ENCODE measurements at regions not wholly inside any gene's neighbourhood (a gene's known extent, or its start where the extent isn't known, plus 50 kb on each side); places are given as distances from the start of the nearest gene placed in this dataset.

- Histone ChIP-seq H3K27me3 (no peaks in the 10 kb centered on the region), H3K4me3 (no peak overlapping the region), H3K4me1 (ENCODE audit: insufficient read depth) (peaks cover 2% of the 10 kb centered on the region), H3K27ac (no peak overlapping the region), H3K9me3 (no peaks in the 10 kb centered on the region), H3K36me3 (no peaks in the 10 kb centered on the region)
- no peak for DNase-seq
- intact Hi-C loops (cut with DNase I), result no loop called here
- TF ChIP-seq EP300 (IDR thresholded peaks at IDR 0.05) (no peak), POLR2A (IDR thresholded peaks at IDR 0.05) (no peak), CTCF (IDR thresholded peaks at IDR 0.05) (no peak)
- 86 to 90% (median 88%) methylated on average over 3 of the region's 3 CpGs for WGBS, 3 donors
Measured at GRCh38 chr4:124854968-124855367, 142.4 kb upstream of the ANKRD50 start.

- Histone ChIP-seq H3K4me1 (ENCODE audit: insufficient read depth) (no peaks in the 10 kb centered on the region), H3K4me3 (no peak overlapping the region), H3K27ac (no peak overlapping the region), H3K36me3 (no peaks in the 10 kb centered on the region), H3K9me3 (no peaks in the 10 kb centered on the region), H3K27me3 (no peaks in the 10 kb centered on the region)
- TF ChIP-seq EP300 (IDR thresholded peaks at IDR 0.05), result no peak
- TF ChIP-seq CTCF (IDR thresholded peaks at IDR 0.05), result no peak
- no peak for TF ChIP-seq POLR2A (IDR thresholded peaks at IDR 0.05)
- DNase-seq, result no peak
- 46 to 77% (median 49%) methylated on average over 2 of the region's 2 CpGs for WGBS, 3 donors
- intact Hi-C loops (cut with DNase I), result no loop called here
Measured at GRCh38 chr4:124851741-124852140, 139.2 kb upstream of the ANKRD50 start.

GRCh38 chr4:124846306-124846705, 133.8 kb upstream of the ANKRD50 start:
- Histone ChIP-seq H3K36me3 (no peaks in the 10 kb centered on the region), H3K9me3 (no peaks in the 10 kb centered on the region), H3K4me3 (no peak overlapping the region), H3K27ac (no peak overlapping the region), H3K4me1 (ENCODE audit: insufficient read depth) (no peaks in the 10 kb centered on the region), H3K27me3 (no peaks in the 10 kb centered on the region)
- WGBS, 3 donors, result 80 to 85% (median 84%) methylated on average over 5 of the region's 5 CpGs
- intact Hi-C loops (cut with DNase I), result no loop called here
- DNase-seq, result no peak
- TF ChIP-seq EP300 (IDR thresholded peaks at IDR 0.05) (no peak), POLR2A (IDR thresholded peaks at IDR 0.05) (no peak), CTCF (IDR thresholded peaks at IDR 0.05) (no peak)

- no peak overlapping the region for H3K4me3 ChIP-seq
- DNase-seq, result no peak
- intact Hi-C loops (cut with DNase I), result loop anchor here in 1 of 4 donors (5.0 kb wide), 1 partner anchor 248 kb away; no protein-coding TSS in a partner anchor
- H3K9me3 ChIP-seq, result peaks cover 0 to 4% of the 10 kb centered on the region in 2 donors
- no peaks in the 10 kb centered on the region for H3K4me1 ChIP-seq (ENCODE audit: insufficient read depth)
- no peaks in the 10 kb centered on the region for H3K36me3 ChIP-seq
- WGBS, 3 donors, result 65 to 69% (median 67%) methylated on average over 3 of the region's 3 CpGs
- no peak overlapping the region for H3K27ac ChIP-seq
- TF ChIP-seq EP300 (IDR thresholded peaks at IDR 0.05) (no peak), POLR2A (IDR thresholded peaks at IDR 0.05) (no peak), CTCF (IDR thresholded peaks at IDR 0.05) (no peak)
- no peaks in the 10 kb centered on the region for H3K27me3 ChIP-seq
Measured at GRCh38 chr4:124839786-124840390, 127.4 kb upstream of the ANKRD50 start.
